ENCODE measurements at regions not wholly inside any gene's neighbourhood (a gene's known extent, or its start where the extent isn't known, plus 50 kb on each side); places are given as distances from the start of the nearest gene placed in this dataset.

DNA sequence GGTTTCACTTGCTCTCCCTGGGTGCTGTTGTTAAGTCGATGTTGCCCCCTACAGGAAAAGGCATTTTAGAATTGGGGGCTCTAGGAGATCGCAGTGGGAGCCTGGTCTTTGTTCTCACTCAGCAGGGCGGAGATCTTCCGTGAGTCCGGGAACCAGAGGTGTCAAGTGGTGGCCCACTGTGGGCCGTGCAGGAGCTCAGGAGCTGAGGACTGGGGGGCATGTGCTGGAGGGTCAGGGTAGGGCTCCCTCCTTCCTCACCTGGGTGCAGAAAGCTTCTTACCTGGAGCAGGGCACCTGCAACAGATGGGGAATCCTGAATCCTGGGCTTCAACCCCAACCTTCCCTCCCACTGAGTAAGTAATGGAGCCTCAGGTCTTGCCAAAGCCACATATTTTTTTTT lies 392.7 kb downstream of the NPHP4 start:
- DNase-seq (ENCODE audit: low read depth, low spot score): no peak

DNA sequence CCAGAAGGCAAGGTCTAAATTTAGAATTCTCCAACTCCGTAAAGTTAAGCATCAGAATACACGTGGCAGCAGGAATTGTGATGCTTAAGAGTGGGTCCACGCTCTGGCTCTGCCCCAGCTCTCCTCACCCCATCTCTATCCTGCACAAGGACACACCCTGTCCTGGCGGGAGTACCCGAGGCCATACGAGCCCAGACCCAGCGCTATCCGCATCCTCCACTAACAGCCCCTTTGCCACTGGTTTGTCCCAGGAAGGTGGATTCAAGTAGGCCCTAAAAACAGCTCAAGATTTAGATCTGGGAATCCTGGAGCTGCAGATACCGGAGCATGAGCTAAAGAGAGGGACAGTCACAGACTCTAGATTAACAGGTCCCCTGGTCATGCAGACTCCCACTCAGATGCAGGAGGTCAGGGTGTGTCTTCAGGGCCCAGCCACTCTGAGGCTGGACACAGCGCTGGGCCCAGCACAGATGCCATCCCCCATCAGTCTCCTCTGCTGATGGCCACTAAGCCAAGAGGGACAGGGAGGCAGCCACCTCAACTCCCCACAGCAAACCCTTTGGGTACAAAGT lies 393.3 kb downstream of the NPHP4 start:
- DNase-seq (ENCODE audit: low read depth, low spot score): no peak

DNA sequence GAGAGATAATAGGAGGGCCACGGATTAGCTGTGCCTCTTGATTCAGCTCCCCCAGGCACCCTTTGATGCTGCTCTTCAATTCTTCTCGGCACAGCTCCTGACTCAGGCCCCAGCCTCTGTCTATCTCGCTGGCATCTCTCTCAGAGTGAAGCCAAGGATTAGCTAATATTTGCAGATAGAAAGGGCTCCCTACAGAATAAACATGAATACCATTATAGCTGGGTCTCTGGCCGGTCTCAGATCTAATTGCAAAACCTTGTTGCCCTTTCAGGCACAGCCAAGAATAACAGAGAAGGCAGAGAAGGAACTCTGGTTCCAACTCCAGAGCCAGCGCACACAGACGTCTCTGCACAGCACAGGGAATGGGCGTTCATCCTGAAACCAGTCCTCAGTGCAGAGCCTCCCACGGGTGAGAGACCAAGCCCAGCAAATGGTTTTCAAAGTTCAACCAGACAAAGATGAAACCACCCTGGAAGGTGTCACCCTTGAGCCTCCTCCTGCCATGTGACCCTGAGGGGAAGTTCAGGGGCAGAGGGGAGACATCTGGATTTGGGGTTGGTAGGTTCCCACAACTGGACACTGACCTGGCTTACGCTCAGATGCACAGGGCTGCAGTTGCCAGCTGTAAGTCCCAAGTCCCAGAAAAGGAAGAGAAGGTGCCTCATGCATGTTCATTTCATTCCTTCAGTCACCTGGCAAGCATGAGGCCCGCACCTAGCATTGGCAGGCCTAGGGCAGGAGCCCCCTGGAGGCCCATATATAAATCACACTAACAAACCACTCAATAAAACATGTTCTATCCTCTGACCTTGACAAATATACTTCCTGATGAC lies 394.0 kb downstream of the NPHP4 start:
- DNase-seq (ENCODE audit: low read depth, low spot score): no peak

DNA sequence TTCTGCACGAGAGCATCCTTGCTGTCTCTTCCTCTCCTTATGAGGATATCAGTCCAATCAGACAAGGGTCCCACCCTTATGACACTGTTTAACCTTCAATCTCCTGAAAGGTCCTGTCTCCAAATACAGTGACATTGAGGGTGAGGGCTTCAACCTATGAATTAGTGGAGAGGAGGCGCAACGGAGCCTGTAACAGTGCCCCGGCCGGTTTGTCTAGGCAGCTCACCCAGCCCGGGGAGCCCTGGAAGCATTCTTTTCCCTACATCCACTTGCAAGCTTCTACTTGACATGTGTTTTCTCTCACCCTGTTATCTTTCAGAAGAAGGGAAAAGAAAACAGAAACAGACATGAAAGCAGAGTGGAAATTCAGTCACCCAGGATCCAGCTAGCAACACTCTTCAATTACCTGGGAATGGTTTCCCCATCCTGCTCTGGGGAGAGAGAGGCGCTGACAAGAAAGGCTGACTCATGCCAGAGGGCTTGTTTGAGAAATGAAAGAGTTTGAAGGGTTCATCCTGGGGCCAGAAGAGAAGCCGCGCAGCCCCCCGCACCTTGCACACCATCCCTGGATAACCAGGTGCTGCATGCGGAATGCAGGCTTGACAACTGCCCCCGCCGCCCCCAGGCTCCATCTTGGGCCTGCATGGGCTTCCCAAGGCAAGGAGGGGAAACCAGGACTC lies 394.9 kb downstream of the NPHP4 start:
- no peak for DNase-seq (ENCODE audit: low read depth, low spot score)

DNA sequence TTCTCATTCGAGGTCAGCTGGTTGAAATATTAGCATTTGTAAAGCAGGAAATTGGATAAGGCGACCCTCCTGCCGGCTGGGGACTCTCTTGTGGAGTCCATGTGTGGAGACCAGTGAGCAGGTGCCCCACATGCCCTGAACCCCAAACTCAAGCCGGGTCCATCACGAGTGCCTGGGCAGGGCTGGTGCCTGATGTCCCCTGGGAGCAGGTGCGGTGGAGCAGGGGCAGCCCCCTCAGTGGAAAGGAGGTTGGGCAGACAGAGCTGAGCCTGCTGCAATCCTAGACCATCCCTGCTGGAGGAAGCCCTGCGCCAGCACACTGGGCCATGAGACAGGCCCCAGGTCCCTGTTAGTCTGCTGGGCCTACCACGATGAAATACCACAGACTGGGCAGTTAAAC lies 395.6 kb downstream of the NPHP4 start:
- no peak for DNase-seq (ENCODE audit: low read depth, low spot score)

DNA sequence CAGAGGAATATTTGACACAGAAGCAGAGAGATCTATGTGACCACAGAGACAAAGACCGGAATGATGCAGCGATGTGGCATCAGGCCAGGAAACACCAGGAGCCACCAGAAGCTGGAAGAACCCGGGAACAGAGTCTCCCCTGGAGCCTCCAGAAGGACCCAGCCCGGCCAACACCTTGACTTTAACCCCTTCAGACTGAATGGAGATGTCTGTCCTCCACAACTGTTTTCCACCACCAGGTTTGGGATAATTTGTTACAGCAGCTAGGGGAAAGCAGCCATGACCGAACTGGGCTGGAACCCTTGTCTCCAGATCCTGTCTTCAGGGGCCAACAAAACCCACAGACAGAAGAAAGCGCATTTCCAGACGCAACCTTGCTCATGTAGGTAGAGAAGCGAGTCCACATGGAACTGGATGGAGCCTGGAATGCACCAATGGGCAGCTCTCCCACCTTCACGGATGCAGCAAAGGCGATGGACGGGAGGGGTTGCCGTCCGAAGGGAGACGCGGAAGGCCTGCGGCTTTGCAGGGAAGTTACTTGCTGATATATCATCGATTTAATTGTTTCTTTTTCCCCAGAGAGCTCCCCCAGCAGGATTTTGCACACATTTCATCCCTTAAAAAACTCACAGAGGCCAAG lies 396.6 kb downstream of the NPHP4 start:
- no peak for DNase-seq (ENCODE audit: low read depth, low spot score)

DNA sequence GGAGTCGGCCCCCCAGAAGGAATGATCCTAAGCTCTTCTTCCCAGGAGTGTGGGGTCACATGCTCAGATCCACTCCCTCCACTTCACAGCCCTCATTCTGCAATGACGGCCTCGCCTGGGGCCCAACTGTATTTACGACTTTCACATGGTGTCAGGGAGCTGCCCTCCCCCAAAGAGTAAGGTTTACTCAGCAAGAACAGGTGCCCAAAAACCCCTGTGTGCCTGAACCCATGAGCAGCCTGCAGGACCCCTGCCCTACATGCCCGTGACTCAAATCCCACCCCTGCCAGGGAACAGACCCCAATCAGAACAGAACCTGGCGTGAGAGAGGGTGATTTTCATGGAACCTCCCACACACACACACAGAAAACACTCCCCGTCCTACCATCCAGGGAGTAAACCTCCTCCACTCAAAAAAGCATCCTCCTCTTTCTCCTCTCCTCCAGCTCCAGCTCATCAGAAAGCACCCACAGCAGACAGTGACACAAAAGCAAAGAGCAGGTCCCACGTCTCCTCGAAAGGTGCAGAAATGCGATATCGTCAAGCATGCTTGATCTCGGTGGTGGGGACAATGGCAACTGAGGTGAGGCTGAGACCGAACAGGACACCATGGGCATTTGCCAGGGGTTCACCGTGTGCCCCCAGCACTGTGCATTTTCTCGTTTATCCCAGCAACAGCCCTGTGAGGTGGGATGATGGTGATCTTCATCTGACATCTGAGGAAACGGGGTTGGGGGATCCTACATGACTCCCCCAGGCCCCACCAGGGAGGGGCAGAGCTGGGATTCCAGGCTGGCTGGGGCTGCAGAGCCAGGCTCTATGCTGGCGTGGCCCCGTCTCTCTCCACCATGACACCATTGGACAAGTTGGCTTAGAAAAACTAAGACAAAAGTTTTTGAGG lies 397.9 kb downstream of the NPHP4 start:
- no peak for DNase-seq (ENCODE audit: low read depth, low spot score)

DNA sequence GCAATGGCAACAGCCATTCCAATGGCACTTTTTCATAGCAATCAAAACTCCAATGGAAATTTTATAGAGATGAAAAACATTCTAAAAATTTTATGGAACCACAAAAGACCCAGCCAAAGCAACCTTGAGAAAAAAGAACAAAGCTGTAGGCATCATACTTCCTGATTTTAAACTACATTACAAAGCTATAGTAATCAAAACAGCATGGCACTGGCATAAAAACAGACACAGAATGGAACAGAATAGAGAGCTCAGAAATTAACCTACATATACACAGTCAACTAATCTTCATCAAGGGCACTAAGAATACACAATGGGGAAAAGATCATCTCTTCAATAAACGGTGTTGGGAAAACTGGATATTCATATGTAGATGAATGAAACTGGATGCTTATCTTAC lies 401.5 kb downstream of the NPHP4 start:
- DNase-seq (ENCODE audit: low read depth, low spot score): no peak

DNA sequence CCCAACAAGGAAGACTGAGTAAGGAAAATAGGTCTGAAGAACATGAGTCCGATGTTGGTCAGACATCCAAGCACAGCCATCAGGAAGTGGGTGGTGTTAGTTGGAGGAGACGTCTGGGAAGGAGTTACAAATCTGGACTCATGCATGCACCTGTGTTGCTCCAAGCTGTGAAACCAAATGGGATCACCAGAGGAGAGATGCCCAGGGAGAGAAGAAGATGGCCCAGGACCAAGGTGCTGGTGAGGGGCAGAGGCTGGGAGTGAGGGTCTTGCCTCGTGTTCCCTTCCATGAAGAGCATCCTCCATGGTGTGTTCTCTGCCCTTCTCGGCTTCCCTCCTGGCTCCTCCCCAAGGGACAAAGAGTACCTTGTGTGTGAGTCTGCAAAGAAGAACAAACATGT lies 405.6 kb downstream of the NPHP4 start:
- DNase-seq (ENCODE audit: low read depth, low spot score): no peak

DNA sequence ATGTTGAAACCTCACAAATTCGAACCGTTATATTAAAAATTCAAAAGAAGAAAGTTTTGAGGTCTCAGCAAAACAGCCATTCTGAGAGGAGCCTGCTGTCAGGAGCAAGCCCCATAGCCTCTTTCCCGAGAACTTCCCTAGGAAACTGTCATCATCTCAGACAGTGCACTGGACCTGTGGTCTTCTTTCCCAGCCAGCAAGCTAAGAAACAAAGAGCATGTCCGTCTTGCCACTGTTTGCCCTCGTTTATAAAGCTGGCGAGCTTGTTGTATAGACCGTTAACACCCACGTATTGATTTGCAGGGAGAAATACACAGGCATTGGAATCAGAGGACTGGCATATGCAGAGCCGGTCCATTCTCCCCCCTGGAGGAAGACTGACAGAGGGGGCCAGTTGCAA lies 407.0 kb downstream of the NPHP4 start:
- no peak for DNase-seq (ENCODE audit: low read depth, low spot score)

DNA sequence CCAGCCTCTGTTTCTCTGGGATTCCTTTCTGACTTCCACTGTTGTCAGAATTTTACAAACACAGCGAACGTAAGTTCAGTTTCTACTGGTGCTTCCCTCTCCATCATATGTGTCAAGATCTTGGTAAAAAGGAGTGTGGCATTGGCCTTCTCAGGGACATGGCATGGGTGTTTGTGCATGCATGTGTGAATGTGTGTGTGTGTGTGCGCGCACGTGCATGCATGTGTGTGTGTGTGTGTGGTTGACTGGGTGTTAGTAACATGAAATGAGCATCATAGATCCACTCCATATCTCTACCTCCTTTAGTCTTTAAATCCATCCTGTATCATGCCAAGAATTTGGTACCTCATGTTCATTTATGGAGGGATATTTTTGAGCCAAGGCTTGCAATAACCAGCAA lies 411.3 kb downstream of the NPHP4 start:
- no peak for DNase-seq (ENCODE audit: low read depth, low spot score)

DNA sequence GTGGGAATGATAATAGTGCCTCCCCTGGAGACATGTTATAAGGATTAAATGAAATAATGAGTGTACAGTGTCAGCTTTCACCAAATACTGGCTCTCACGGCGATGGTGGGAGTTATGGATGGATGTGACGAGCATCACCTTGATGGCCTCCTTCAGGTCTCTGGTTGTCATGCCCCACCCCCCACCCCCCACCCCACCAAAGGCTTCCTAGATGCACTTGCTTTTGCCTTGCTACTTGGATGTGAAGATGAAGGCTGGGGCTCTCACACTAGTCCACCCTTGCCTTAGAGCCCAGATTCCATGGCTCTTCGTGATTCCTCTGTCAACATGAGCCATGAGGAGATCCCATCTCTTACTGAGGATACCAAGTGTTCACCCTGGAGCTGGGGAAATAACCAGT lies 412.3 kb downstream of the NPHP4 start:
- DNase-seq (ENCODE audit: low read depth, low spot score): no peak

DNA sequence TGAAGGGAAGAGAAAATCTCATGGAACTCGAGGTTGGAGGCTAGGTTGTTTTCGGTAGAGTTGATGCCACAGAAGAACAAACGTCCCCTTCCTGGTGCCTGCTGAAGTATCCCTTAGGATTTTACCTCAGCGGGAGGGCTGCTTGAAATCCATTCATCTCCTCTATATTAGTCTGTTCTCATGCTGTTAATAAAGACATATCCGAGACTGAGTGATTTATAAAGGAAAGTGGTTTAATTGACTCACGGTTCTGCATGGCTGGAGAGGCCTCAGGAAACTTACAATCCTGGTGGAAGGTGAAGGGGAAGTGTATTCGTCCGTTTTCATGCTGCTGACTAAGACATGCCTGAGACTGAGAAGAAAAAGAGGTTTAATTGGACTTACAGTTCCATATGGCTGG lies 413.5 kb downstream of the NPHP4 start:
- DNase-seq (ENCODE audit: low read depth, low spot score): no peak

DNA sequence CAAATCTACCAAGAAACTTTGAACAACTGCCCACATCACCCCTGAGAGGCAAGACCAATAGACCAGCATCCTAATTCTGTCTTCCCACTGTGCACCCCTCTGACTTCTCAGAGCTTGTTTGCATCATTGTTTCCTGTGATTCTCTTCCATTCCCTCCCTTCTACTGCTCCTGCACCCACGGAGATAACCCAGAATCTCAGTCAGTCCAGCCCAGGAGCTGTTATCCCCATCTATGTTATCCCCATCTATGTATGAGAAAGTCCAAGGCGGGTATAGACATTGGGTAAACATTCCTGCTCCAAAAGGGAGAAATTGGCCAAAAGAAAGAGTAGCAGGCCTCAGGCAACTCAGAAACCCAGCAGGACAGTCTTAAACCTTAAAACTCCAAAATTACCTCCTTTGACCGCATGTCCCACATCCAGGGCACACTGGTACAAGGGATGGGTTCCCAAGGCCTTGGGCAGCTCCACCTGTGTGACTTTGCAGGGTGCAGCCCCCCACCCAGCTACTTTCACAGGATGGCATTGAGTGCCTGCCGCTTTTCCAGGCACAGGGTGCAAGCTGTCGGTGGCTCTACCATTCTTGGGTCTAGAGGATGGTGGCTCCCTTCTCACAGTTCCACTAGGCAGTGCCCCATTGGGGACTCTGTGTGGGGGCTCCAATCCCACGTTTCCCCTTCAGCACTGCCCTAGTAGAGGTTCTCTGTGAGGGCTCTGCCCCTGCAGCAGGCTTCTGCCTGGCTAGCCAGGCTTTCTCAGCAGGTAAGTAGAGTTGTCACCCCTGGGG lies 414.8 kb downstream of the NPHP4 start:
- no peak for DNase-seq (ENCODE audit: low read depth, low spot score)

DNA sequence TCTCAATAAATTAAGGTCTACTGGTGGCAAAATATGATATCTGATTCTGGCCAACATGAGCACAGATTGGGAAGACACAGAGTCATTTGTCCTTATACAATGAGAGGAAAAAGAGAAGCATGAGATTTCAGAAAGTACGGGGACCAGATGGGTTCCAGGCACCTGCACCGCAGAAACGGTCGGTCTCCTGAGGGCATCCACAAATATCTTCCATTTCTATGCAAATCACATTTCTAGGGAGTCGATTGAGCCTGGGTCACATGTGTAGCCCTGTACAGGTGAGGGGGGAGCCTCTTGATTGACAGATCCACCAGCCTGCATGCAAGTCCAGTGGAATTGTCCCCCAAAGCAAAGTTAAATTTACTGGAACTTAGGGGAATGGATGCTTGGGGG lies 415.6 kb downstream of the NPHP4 start:
- DNase-seq (ENCODE audit: low read depth, low spot score): no peak

DNA sequence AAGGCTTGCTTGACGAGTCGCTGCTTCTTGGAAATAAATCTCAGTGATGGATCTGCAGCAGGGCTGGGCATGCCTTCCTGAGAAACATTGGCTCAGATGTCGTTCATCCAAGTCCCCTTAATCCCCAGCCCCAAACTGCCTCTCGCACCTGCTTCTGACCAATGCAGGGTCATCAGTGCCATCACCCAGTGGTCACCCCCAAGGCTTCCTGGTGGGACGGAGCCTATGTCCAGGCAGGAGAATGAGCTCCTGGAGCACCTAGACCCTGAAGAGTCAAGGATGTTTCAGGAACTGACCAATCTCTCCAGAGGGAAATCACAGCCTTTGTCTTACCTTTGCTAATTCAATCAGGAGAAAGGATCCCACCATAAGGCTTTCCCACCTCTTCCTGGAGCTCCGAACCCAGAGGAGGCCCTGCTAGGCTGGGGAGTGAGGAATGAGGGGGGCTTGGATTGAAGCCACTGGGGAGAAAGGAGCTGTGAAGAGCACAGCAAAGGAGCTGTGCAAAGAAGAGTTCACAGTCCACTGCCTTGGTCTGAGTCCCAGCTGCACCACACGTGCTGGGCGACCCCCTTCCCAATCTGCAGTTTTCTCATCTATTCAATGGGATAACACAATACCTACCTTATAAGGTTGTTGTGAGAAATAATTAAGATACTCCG lies 416.1 kb downstream of the NPHP4 start:
- no peak for DNase-seq (ENCODE audit: low read depth, low spot score)

DNA sequence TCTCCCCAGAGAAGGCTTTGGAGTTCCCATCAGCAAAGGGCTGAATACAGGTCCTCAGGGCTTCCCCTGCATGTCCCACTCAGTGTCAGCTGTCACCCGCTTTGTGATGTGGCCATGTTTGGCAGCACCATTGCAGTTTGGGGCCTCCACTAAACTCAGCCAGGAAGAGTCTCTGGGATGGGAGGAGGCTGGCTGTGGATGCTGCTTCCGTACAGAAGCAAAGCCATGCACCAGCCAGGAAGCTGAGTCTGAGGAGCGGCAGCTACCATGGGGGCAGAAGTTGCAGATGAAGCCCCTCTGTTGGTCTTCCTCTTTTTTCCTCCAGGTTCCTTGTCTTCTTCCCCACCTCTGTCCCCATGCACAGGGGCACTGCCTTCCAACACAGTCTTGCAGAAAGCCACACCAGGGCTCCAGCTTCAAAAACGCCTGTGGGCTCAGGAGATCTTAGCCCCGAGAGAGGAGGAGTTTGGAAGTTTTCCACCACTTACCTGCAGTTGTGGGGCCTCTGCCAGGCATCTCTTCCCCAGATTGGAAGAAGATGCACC lies 416.8 kb downstream of the NPHP4 start:
- DNase-seq (ENCODE audit: low read depth, low spot score): no peak

DNA sequence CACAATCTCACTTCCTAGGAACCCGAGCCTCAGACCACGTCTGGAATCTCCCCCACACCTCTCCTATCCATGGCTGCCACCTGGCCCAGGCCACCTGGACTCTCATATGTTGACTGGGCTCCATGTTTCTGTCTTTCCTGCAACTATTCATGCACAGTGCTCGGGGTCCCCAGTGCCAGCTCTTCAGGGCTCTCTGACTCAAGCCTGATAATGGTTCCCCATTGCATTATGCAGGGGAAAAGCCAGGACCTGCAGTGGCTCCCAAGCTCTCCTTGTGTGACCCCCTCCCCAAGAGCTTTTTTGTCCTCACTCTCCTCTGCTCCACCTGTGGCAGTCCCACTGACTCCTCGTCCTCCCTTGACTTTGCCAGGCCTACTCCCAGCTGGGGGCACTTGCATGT lies 417.6 kb downstream of the NPHP4 start:
- no peak for DNase-seq (ENCODE audit: low read depth, low spot score)

DNA sequence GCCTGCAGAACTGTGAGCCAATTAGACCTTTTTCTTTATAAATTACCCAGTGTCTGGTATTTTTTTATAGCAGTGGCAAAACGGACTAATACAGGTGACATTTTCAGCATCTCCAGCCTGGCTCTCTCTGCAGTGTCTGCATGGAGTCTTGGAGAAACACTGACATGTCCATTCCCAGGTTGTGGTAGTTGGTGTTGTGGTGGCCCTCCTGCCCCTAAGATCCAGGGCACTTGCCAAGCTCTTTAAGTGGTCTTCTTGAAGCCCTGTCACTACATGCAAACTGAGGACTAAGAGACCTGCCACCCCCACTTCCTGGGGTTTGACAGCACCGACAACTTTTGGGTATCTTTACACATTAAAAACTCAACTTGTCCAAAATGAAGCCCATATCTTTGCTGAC lies 419.4 kb downstream of the NPHP4 start:
- no peak for DNase-seq (ENCODE audit: low read depth, low spot score)

DNA sequence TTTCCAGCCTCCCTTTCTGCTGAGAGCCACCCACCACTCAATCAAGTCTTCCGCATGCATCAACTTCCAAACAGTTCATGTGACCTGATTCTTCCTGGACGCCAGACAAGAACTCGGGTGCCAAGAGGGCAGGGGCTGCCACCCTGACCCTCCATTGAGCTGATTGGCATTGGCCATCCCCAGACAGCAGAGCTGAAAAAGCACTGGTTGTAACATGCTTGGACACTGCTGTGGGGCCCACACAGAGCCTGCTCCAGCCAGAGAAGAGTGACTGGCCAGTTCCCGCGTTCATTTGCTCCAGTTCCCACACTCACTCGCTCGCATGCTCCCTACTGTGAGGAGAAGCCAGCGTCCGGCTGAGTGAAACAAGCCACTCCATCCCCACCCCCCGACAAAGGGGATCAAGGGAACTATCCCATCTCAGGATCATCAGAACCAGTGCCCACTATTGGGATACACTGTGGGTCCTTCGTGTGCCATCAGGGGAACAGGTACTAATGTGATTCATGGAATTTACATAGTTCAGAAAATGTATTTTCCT lies 420.3 kb downstream of the NPHP4 start:
- no peak for DNase-seq (ENCODE audit: low read depth, low spot score)
